ENCODE measurements at regions not wholly inside any gene's neighbourhood (a gene's known extent, or its start where the extent isn't known, plus 50 kb on each side); places are given as distances from the start of the nearest gene placed in this dataset.

GRCh38 chr7:121774563-121774962 lies 98.4 kb upstream of the PTPRZ1 start:
- TF ChIP-seq CTCF (IDR thresholded peaks at IDR 0.05; ENCODE audit: low read depth, low read length) (no peak), POLR2A (IDR thresholded peaks at IDR 0.05; ENCODE audit: extremely low read depth, insufficient read length) (no peak)
